Thyroid gland (tissue), 4 donors: ENCODE measurements at regions not wholly inside any gene's neighbourhood (a gene's known extent, or its start where the extent isn't known, plus 50 kb on each side); places are given as distances from the start of the nearest gene placed in this dataset.

ENCODE experiments used
- CTCF ChIP-seq, 6 experiments: fragments of 200-600 bp in 3 of 6; fragments of 450-650 bp in 3 of 6; sonication (generic) in 3 of 6; IDR thresholded peaks; one replicate each; pipeline ENCODE4 v1.5.1; 2016 to 2019; ENCODE audit warnings: antibody characterized with exemption in 6 of 6, mild to moderate bottlenecking in 2 of 6, inconsistent platforms in 1 of 6, moderate library complexity in 1 of 6
- POLR2A ChIP-seq, 2 donors: fragments of 450-650 bp; IDR thresholded peaks; one replicate each; pipeline ENCODE4 v1.6.1; 2017; ENCODE audit warnings: antibody characterized with exemption in 2 of 2, mild to moderate bottlenecking in 2 of 2, moderate library complexity in 1 of 2

GRCh38 chr17:77568540-77568939 is 390.0 kb upstream of the TNRC6C start:
- TF ChIP-seq CTCF (IDR thresholded peaks at IDR 0.05) (no peak), POLR2A (IDR thresholded peaks at IDR 0.05) (no peak)
